HCT116 (cell line): ENCODE measurements at regions not wholly inside any gene's neighbourhood (a gene's known extent, or its start where the extent isn't known, plus 50 kb on each side); places are given as distances from the start of the nearest gene placed in this dataset.

Source experiments
- ATAC-seq: fragments of 200-7000 bp; cut with Tn5 transposase; 2 replicates; pipeline ENCODE4 v1.9.1; 2020; ENCODE audit warnings: mild to moderate bottlenecking, moderate library complexity
- BruUV-seq: library from RNA; stranded (reverse); fragments of 400-500 nt; replicated peaks from 2 replicates; lab custom pipeline; 2021; lab: Mats Ljungman, UMichigan
- CTCF ChIA-PET: fragments of 300-600 bp; sonication (Branson Sonifier 250); formaldehyde crosslinking; loops from one replicate; lab custom pipeline; 2021; ENCODE audit warnings: antibody characterized with exemption; lab: Charles Lee
- POLR2A ChIA-PET: fragments of 300-600, 350-600 bp; sonication (Branson Sonifier 250); formaldehyde crosslinking; loops from one replicate; lab custom pipeline; 2021; ENCODE audit warnings: antibody characterized with exemption; lab: Charles Lee
- RAD21 ChIA-PET, 2 experiments: fragments of 300-600 bp; sonication (Branson Sonifier 250); formaldehyde crosslinking; loops; one replicate each; lab custom pipeline; 2023; ENCODE audit warnings: low total read pairs in 2 of 2; ENCODE audit not compliant: uncharacterized antibody in 2 of 2, unreplicated experiment in 2 of 2, low non-redundant PET in 1 of 2; lab: Charles Lee
- DNase-seq: peaks from one replicate; pipeline ENCODE4 v3.0.0-alpha.2; 2010; ENCODE audit warnings: low read depth, low spot score
- H2AFZ ChIP-seq: fragments of 200-600 bp; shearing (Covaris generic), sonication (generic); 2 replicates; pipeline ENCODE4 v1.6.1; 2017; ENCODE audit warnings: low read depth, mixed run types, mixed read lengths, antibody characterized with exemption, low read length; ENCODE audit not compliant: poor library complexity, severe bottlenecking
- H3K27ac ChIP-seq: 2 replicates; pipeline ENCODE4 v1.5.1; 2012; ENCODE audit warnings: low read depth, low read length
- H3K27me3 ChIP-seq: fragments of 200-600 bp; sonication (generic); 2 replicates; pipeline ENCODE4 v1.6.1; 2016; ENCODE audit warnings: mixed run types, low read length, mixed read lengths; ENCODE audit not compliant: insufficient read depth
- H3K36me3 ChIP-seq, 2 experiments: fragments of 200-500 bp in 1 of 2; fragments of 200-600 bp in 1 of 2; sonication (Bioruptor generic) in 1 of 2; sonication (generic) in 1 of 2; 2 replicates each; pipeline versions ENCODE4 v1.5.1 to v1.6.1; 2014 to 2016; ENCODE audit warnings: low read length in 2 of 2, inconsistent platforms in 1 of 2, mixed read lengths in 1 of 2, mixed run types in 1 of 2; ENCODE audit not compliant: insufficient read depth in 2 of 2, control insufficient read depth in 1 of 2
- H3K4me1 ChIP-seq, 2 experiments: fragments of 200-600 bp in 1 of 2; sonication (generic) in 1 of 2; 2 replicates each; pipeline versions ENCODE4 v1.5.1 to v1.6.1; 2012 to 2017; ENCODE audit warnings: low read length in 2 of 2, inconsistent platforms in 1 of 2, mild to moderate bottlenecking in 1 of 2, mixed read lengths in 1 of 2, mixed run types in 1 of 2, moderate library complexity in 1 of 2; ENCODE audit not compliant: insufficient read depth in 2 of 2, control insufficient read depth in 1 of 2
- H3K4me2 ChIP-seq: fragments of 200-600 bp; sonication (generic); 2 replicates; pipeline ENCODE4 v1.6.1; 2017; ENCODE audit warnings: mixed run types, low read length, mixed read lengths
- H3K4me3 ChIP-seq, 2 experiments: fragments of 200-600 bp in 1 of 2; sonication (generic) in 1 of 2; replicated peaks in 1 of 2; 2 replicates each; pipeline ENCODE4 v1.5.1; 2011 to 2016; ENCODE audit warnings: low read length in 2 of 2, control low read depth in 1 of 2, low read depth in 1 of 2, mild to moderate bottlenecking in 1 of 2, mixed read lengths in 1 of 2, mixed run types in 1 of 2
- H3K79me2 ChIP-seq: fragments of 200-600 bp; sonication (generic); 2 replicates; pipeline ENCODE4 v1.6.1; 2017; ENCODE audit warnings: mild to moderate bottlenecking, mixed run types, low read length, moderate library complexity, mixed read lengths; ENCODE audit not compliant: insufficient read depth
- H3K9ac ChIP-seq: fragments of 200-600 bp; sonication (generic); 2 replicates; pipeline ENCODE4 v1.6.1; 2016; ENCODE audit warnings: low read length, mixed read lengths
- H3K9me2 ChIP-seq: fragments of 200-600 bp; sonication (generic), shearing (Covaris generic); 2 replicates; pipeline ENCODE4 v1.6.1; 2017; ENCODE audit warnings: mixed run types, mild to moderate bottlenecking, moderate library complexity; ENCODE audit not compliant: insufficient read depth
- H3K9me3 ChIP-seq, 2 experiments: fragments of 200-500 bp in 1 of 2; fragments of 200-600 bp in 1 of 2; sonication (Bioruptor generic) in 1 of 2; sonication (generic) in 1 of 2; 2 replicates each; pipeline ENCODE4 v1.6.1; 2014 to 2017; ENCODE audit warnings: low read length in 2 of 2, mixed read lengths in 2 of 2, inconsistent platforms in 1 of 2, low read depth in 1 of 2, mild to moderate bottlenecking in 1 of 2, mixed run types in 1 of 2, moderate library complexity in 1 of 2; ENCODE audit not compliant: control insufficient read depth in 1 of 2, insufficient read depth in 1 of 2
- H4K20me1 ChIP-seq: fragments of 200-600 bp; sonication (generic), shearing (Covaris generic); 2 replicates; pipeline ENCODE4 v1.6.1; 2017; ENCODE audit warnings: mixed run types, mild to moderate bottlenecking, moderate library complexity; ENCODE audit not compliant: insufficient read depth
- CEBPB ChIP-seq: IDR thresholded peaks from 2 replicates; pipeline ENCODE4 v1.6.1; 2012; ENCODE audit warnings: low read depth
- CTCF ChIP-seq, 3 experiments: fragments of 200-600 bp in 1 of 3; sonication (generic) in 1 of 3; IDR thresholded peaks in 2 of 3; conservative IDR thresholded peaks in 1 of 3; 2 replicates each; pipeline ENCODE4 v1.5.1; 2012 to 2017; ENCODE audit warnings: low read depth in 2 of 3, low read length in 2 of 3, antibody characterized with exemption in 1 of 3, borderline replicate concordance in 1 of 3, control low read depth in 1 of 3, mild to moderate bottlenecking in 1 of 3, mixed read lengths in 1 of 3, mixed run types in 1 of 3, moderate library complexity in 1 of 3; ENCODE audit not compliant: insufficient read depth in 1 of 3
- EGR1 ChIP-seq: IDR thresholded peaks from 2 replicates; pipeline ENCODE4 v1.6.1; 2012; ENCODE audit warnings: low read depth
- EZH2 ChIP-seq: fragments of 200-600 bp; sonication (generic); IDR thresholded peaks from 2 replicates; pipeline ENCODE4 v1.6.1; 2017; ENCODE audit warnings: antibody characterized with exemption, mixed run types
- FOSL1 ChIP-seq: IDR thresholded peaks from 2 replicates; pipeline ENCODE4 v1.6.1; 2012; ENCODE audit warnings: low read depth
- RAD21 ChIP-seq: IDR thresholded peaks from 2 replicates; pipeline ENCODE4 v1.6.1; 2012; ENCODE audit warnings: low read depth, mild to moderate bottlenecking
- TCF7L2 ChIP-seq: IDR thresholded peaks from 2 replicates; pipeline ENCODE4 v1.7.0; 2011; ENCODE audit warnings: borderline replicate concordance, inconsistent platforms; ENCODE audit not compliant: insufficient read depth, insufficient read length; ENCODE audit errors: extremely low read depth
- YY1 ChIP-seq: IDR thresholded peaks from 2 replicates; pipeline ENCODE4 v1.6.1; 2011; ENCODE audit warnings: low read length, low read depth, moderate library complexity, mild to moderate bottlenecking; ENCODE audit not compliant: insufficient replicate concordance; ENCODE audit errors: extremely low read depth
- ZFX ChIP-seq: fragments of 450-650 bp; IDR thresholded peaks from 2 replicates; pipeline ENCODE4 v1.6.1; 2017
- intact Hi-C: fragments of 100-400 bp; cut with micrococcal nuclease; formaldehyde crosslinking; loops from 2 replicates; pipeline ENCODE4 v1.10.0; 2022
- TF ChIP-seq, protein P1 (sequence below): IDR thresholded peaks from 2 replicates; pipeline ENCODE4 v1.6.1; 2011; ENCODE audit warnings: mild to moderate bottlenecking, low read length, moderate library complexity; ENCODE audit not compliant: insufficient replicate concordance; ENCODE audit errors: extremely low read depth
- TF ChIP-seq, protein P2 (sequence below): IDR thresholded peaks from 2 replicates; pipeline ENCODE4 v1.6.1; 2012

GRCh38 chr18:78716581-78716980 is 263.0 kb upstream of the SALL3 start:
- Histone ChIP-seq H3K79me2 (no peaks in the 10 kb centered on the region), H4K20me1 (no peaks in the 10 kb centered on the region), H3K9ac (no peak overlapping the region), H3K36me3 (no peaks in the 10 kb centered on the region), H3K9me3 (no peaks in the 10 kb centered on the region), H3K9me2 (no peaks in the 10 kb centered on the region), H3K4me1 (no peaks in the 10 kb centered on the region), H3K27me3 (peaks cover 13% of the 10 kb centered on the region), H2AFZ (no peak overlapping the region), H3K27ac (no peak overlapping the region), H3K4me2 (no peak overlapping the region), H3K4me3 (no peak overlapping the region)
- DNase-seq: no peak
- no peak for ATAC-seq
- RAD21 ChIA-PET: no interaction called here
- intact Hi-C loops: no loop called here
- POLR2A ChIA-PET: no interaction called here
- CTCF ChIA-PET: no interaction called here
- BruUV-seq: no TSS peak
- TF ChIP-seq FOSL1: no peak
- TF ChIP-seq CEBPB: no peak

- no peaks in the 10 kb centered on the region for H4K20me1 ChIP-seq
- CTCF ChIA-PET: no interaction called here
- POLR2A ChIA-PET: no interaction called here
- H3K27ac ChIP-seq: no peak overlapping the region
- H3K9me3 ChIP-seq: no peaks in the 10 kb centered on the region
- H3K79me2 ChIP-seq: no peaks in the 10 kb centered on the region
- H3K4me1 ChIP-seq: no peaks in the 10 kb centered on the region
- no peaks in the 10 kb centered on the region for H3K9me2 ChIP-seq
- no peak for ATAC-seq
- RAD21 ChIA-PET: no interaction called here
- H3K36me3 ChIP-seq: no peaks in the 10 kb centered on the region
- H3K27me3 ChIP-seq: peaks cover 13% of the 10 kb centered on the region
- no peak overlapping the region for H3K9ac ChIP-seq
- H3K4me3 ChIP-seq: no peak overlapping the region
- no peak for DNase-seq
- intact Hi-C loops: no loop called here
- no TSS peak for BruUV-seq
- no peak overlapping the region for H2AFZ ChIP-seq
- H3K4me2 ChIP-seq: no peak overlapping the region
- TF ChIP-seq RAD21 (no peak), EZH2 (no peak), EGR1 (no peak), ZFX (no peak), CTCF (IDR thresholded peaks at IDR 0.05 in 2 of 3, conservative IDR thresholded peaks at IDR 0.05 in 1 of 3; ENCODE audit: borderline replicate concordance in 1 of 3, insufficient read depth in 1 of 3, low read depth in 2 of 3, low read length in 2 of 3) (no peak), YY1 (no peak), TCF7L2 (no peak)
- TF ChIP-seq, protein P1, sequence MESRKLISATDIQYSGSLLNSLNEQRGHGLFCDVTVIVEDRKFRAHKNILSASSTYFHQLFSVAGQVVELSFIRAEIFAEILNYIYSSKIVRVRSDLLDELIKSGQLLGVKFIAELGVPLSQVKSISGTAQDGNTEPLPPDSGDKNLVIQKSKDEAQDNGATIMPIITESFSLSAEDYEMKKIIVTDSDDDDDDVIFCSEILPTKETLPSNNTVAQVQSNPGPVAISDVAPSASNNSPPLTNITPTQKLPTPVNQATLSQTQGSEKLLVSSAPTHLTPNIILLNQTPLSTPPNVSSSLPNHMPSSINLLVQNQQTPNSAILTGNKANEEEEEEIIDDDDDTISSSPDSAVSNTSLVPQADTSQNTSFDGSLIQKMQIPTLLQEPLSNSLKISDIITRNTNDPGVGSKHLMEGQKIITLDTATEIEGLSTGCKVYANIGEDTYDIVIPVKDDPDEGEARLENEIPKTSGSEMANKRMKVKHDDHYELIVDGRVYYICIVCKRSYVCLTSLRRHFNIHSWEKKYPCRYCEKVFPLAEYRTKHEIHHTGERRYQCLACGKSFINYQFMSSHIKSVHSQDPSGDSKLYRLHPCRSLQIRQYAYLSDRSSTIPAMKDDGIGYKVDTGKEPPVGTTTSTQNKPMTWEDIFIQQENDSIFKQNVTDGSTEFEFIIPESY: no peak
- TF ChIP-seq, protein P2, sequence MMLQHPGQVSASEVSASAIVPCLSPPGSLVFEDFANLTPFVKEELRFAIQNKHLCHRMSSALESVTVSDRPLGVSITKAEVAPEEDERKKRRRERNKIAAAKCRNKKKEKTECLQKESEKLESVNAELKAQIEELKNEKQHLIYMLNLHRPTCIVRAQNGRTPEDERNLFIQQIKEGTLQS: no peak
These were observed 262.4 kb upstream of the SALL3 start for GRCh38 chr18:78717051-78717765.
